ENCODE measurements at regions not wholly inside any gene's neighbourhood (a gene's known extent, or its start where the extent isn't known, plus 50 kb on each side); places are given as distances from the start of the nearest gene placed in this dataset.

- no peak for DNase-seq (ENCODE audit: low read depth in 2 of 2)
Measured at GRCh38 chr13:60282708-60283107, 114.3 kb upstream of the TDRD3 start.

GRCh38 chr13:60286707-60287106 lies 110.3 kb upstream of the TDRD3 start:
- no peak for DNase-seq (ENCODE audit: low read depth in 2 of 2)

- no peak for DNase-seq (ENCODE audit: low read depth in 2 of 2)
Measured at GRCh38 chr13:60288569-60288968, 108.5 kb upstream of the TDRD3 start.

- DNase-seq (ENCODE audit: low read depth in 2 of 2): no peak
Measured at GRCh38 chr13:60303166-60303565, 93.9 kb upstream of the TDRD3 start.

- DNase-seq (ENCODE audit: low read depth in 2 of 2): no peak
Measured at GRCh38 chr13:60311527-60311926, 85.5 kb upstream of the TDRD3 start.

GRCh38 chr13:60312851-60313505 lies 84.0 kb upstream of the TDRD3 start:
- no peak for DNase-seq (ENCODE audit: low read depth in 2 of 2)

GRCh38 chr13:60318186-60318585 lies 78.8 kb upstream of the TDRD3 start:
- DNase-seq (ENCODE audit: low read depth in 2 of 2): no peak

- no peak for DNase-seq (ENCODE audit: low read depth in 2 of 2)
Measured at GRCh38 chr13:60324131-60324530, 72.9 kb upstream of the TDRD3 start.

GRCh38 chr13:60326273-60326672 lies 70.7 kb upstream of the TDRD3 start:
- no peak for DNase-seq (ENCODE audit: low read depth in 2 of 2)

GRCh38 chr13:60327511-60327910 lies 69.5 kb upstream of the TDRD3 start:
- no peak for DNase-seq (ENCODE audit: low read depth in 2 of 2)

- no peak for DNase-seq (ENCODE audit: low read depth in 2 of 2)
Measured at GRCh38 chr13:60328073-60328472, 68.9 kb upstream of the TDRD3 start.

GRCh38 chr13:60329221-60329923 lies 67.6 kb upstream of the TDRD3 start:
- no peak for DNase-seq (ENCODE audit: low read depth in 2 of 2)

- DNase-seq (ENCODE audit: low read depth in 2 of 2): no peak
Measured at GRCh38 chr13:60331249-60332012, 65.6 kb upstream of the TDRD3 start.

- no peak for DNase-seq (ENCODE audit: low read depth in 2 of 2)
Measured at GRCh38 chr13:60332682-60333081, 64.3 kb upstream of the TDRD3 start.

- DNase-seq (ENCODE audit: low read depth in 2 of 2): no peak
Measured at GRCh38 chr13:60334310-60334709, 62.7 kb upstream of the TDRD3 start.

GRCh38 chr13:60335531-60335930 lies 61.5 kb upstream of the TDRD3 start:
- no peak for DNase-seq (ENCODE audit: low read depth in 2 of 2)

GRCh38 chr13:60338754-60339153 lies 58.3 kb upstream of the TDRD3 start:
- no peak for DNase-seq (ENCODE audit: low read depth in 2 of 2)

GRCh38 chr13:60343978-60344377 lies 53.0 kb upstream of the TDRD3 start:
- DNase-seq (ENCODE audit: low read depth in 2 of 2): no peak

- no peak for DNase-seq (ENCODE audit: low read depth in 2 of 2)
Measured at GRCh38 chr13:60347174-60347573, 49.8 kb upstream of the TDRD3 start.
